OCI-LY3 (cell line): ENCODE measurements at regions not wholly inside any gene's neighbourhood (a gene's known extent, or its start where the extent isn't known, plus 50 kb on each side); places are given as distances from the start of the nearest gene placed in this dataset.

Experiments
- CTCF ChIP-seq: fragments of 200-600, 300-600 bp; sonication (generic); IDR thresholded peaks from 2 replicates; pipeline ENCODE4 v1.5.1; 2014; ENCODE audit warnings: antibody characterized with exemption, low read length, low read depth
- EZH2phosphoT487 ChIP-seq: fragments of 200-600 bp; shearing (Covaris generic); IDR thresholded peaks from 2 replicates; pipeline ENCODE4 v1.6.1; 2018; ENCODE audit warnings: antibody characterized with exemption, mixed run types, low read depth

GRCh38 chr16:72241930-72242329 lies 70.0 kb upstream of the PMFBP1 start:
- TF ChIP-seq CTCF (peak; percentile 61), EZH2phosphoT487 (no peak)
